ENCODE measurements at regions not wholly inside any gene's neighbourhood (a gene's known extent, or its start where the extent isn't known, plus 50 kb on each side); places are given as distances from the start of the nearest gene placed in this dataset.

DNA sequence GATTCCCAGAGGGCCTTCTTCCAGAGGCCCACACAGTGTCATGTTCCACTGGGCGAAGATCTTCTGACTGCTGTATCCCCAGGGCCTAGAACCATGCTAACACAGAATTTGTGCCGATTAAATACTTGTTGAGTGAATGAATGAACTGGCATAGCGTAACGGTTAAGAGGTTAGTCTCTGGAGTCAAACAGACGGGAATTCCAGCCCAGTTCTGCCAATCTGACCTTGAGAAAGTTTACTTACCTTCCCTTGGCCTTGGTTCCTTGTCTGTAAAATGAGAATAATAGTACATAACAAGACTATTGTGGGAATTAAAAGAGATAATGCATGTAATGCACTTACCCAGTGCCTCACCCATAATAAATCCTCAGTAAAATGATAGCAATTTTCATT lies 58.3 kb upstream of the PLAC1 start:
- DNase-seq, result no peak

DNA sequence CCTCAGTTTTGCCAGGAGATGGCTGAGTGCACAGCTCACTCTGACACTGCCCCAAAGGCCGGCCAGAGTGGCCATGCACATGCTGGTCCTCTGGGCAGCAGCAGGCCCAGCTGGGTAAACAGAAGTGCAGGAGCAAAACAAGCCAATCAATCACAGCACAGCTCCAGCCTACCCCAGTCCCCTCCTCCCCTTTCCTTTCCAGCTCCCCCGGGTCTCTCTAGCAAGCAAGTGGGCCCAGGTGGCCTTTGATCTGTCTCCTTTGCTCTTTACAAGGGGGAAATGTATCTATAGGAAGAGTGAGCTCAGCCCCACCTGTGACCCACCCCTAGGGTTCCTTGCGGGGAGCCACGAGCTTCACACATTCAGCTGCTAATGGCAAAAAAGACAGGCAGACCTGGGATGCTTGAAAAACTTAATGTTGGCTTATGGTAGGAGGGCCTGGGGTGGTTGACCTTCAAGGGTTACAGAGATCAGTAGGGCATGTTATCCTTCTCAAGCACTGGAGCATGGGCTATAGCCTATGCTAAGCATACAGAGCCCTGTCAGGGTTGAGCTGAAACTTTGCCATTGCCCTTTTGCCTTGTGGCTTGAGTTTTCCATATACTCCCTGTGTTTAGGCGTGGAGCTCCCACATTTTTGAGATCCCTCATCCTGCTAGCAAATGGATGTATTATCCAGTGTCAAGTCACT lies 57.8 kb upstream of the PLAC1 start:
- DNase-seq, result no peak

- no peak for DNase-seq
These were observed 56.4 kb upstream of the PLAC1 start for GRCh38 chrX:134714633-134715110.

GRCh38 chrX:134713618-134714107 lies 55.4 kb upstream of the PLAC1 start:
- DNase-seq, result no peak

DNA sequence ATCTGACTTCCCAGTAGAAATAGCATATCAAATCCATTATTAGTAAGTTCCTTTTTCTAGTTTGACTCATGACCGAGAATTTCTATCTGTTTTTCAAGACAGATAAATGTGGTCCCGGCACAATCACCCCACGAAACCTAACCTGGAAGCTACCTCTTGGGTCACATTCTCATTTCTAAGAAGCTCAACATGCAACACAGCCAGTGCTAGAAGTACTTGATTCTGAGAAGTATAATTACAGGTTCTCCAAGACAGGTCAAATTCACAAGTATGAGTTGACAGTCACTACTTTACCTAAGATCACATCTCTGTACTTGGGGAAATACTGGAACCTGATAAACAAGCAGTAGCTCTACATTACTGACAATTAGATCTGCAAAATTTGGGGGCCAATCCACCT lies 54.0 kb upstream of the PLAC1 start:
- no peak for DNase-seq

DNA sequence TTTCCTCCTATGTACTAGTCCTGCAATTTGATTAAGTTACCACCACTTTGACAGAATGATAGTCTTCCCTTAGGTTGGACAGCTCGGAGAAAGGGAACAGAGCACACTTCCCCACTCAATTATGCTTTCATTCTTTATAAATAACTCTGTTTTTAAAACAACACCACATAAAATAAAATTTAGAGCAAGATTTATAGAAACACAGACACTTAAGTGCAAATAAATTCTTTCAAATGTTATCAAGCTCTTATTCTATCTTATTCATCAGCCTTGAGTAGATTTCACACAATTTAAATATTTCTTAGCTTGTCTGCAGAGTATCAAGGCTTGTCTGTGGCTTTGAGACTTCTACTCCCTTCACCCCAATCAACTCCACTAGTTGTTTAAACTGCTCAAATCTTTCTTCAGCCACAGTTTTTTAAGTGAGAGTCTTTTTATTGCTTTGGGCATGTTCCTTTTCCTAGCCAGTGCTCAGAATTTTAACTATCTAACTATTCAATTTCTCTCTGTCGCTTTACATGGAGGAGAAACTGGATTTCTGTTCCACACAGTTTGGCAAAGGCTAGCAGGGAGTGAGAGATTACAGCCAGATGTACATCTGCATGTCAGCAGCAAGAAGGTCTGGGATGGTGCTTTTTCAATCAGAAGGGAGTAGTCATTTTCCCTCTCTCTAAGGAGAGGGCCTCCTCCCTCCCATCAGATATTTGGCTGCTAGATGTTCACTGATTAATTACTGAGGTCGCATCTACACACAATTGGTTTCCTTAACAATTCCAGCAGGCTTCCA lies 53.1 kb upstream of the PLAC1 start:
- no peak for DNase-seq
